ENCODE measurements at regions not wholly inside any gene's neighbourhood (a gene's known extent, or its start where the extent isn't known, plus 50 kb on each side); places are given as distances from the start of the nearest gene placed in this dataset.

- Histone ChIP-seq H3K4me3 (ENCODE audit: low read length) (no peak overlapping the region), H3K9me2 (replicated peaks; ENCODE audit: control insufficient read depth, low read length) (no peaks in the 10 kb centered on the region), H3K27ac (ENCODE audit: low read depth, low read length) (no peak overlapping the region), H3K9me3 (ENCODE audit: control insufficient read depth, insufficient read depth, low read length) (no peaks in the 10 kb centered on the region), H4K20me1 (ENCODE audit: control insufficient read depth, insufficient read depth, low read depth, low read length) (no peaks in the 10 kb centered on the region), H3K27me3 (ENCODE audit: control insufficient read depth, low read length) (no peaks in the 10 kb centered on the region), H3K4me2 (ENCODE audit: low read length) (no peak overlapping the region), H3K36me3 (ENCODE audit: control insufficient read depth, low read length) (no peaks in the 10 kb centered on the region), H3F3A (ENCODE audit: control insufficient read depth, insufficient read depth) (no peaks in the 10 kb centered on the region), H3K79me2 (ENCODE audit: control insufficient read depth, low read length) (no peaks in the 10 kb centered on the region), H3K4me1 (ENCODE audit: control insufficient read depth, low read length) (no peaks in the 10 kb centered on the region)
- TF ChIP-seq CTCF (IDR thresholded peaks at IDR 0.05; ENCODE audit: low read depth, low read length, poor library complexity, severe bottlenecking) (no peak), EZH2phosphoT487 (IDR thresholded peaks at IDR 0.05; ENCODE audit: borderline replicate concordance, low read length) (no peak)
These were observed 196.2 kb downstream of the NPHP4 start for GRCh38 chr1:5796028-5796427.

GRCh38 chr1:5794279-5794678 lies 197.9 kb downstream of the NPHP4 start:
- Histone ChIP-seq H3K4me1 (ENCODE audit: control insufficient read depth, low read length) (no peaks in the 10 kb centered on the region), H3K4me2 (ENCODE audit: low read length) (no peak overlapping the region), H3K4me3 (ENCODE audit: low read length) (no peak overlapping the region), H3K9me3 (ENCODE audit: control insufficient read depth, insufficient read depth, low read length) (no peaks in the 10 kb centered on the region), H3K27ac (ENCODE audit: low read depth, low read length) (no peak overlapping the region), H3K36me3 (ENCODE audit: control insufficient read depth, low read length) (no peaks in the 10 kb centered on the region), H3F3A (ENCODE audit: control insufficient read depth, insufficient read depth) (no peaks in the 10 kb centered on the region), H3K9me2 (replicated peaks; ENCODE audit: control insufficient read depth, low read length) (no peaks in the 10 kb centered on the region), H3K79me2 (ENCODE audit: control insufficient read depth, low read length) (no peaks in the 10 kb centered on the region), H3K27me3 (ENCODE audit: control insufficient read depth, low read length) (no peaks in the 10 kb centered on the region), H4K20me1 (ENCODE audit: control insufficient read depth, insufficient read depth, low read depth, low read length) (no peaks in the 10 kb centered on the region)
- TF ChIP-seq CTCF (IDR thresholded peaks at IDR 0.05; ENCODE audit: low read depth, low read length, poor library complexity, severe bottlenecking) (no peak), EZH2phosphoT487 (IDR thresholded peaks at IDR 0.05; ENCODE audit: borderline replicate concordance, low read length) (no peak)

- H3K79me2 ChIP-seq (ENCODE audit: control insufficient read depth, low read length): no peaks in the 10 kb centered on the region
- H3K36me3 ChIP-seq (ENCODE audit: control insufficient read depth, low read length): no peaks in the 10 kb centered on the region
- no peaks in the 10 kb centered on the region for H3F3A ChIP-seq (ENCODE audit: control insufficient read depth, insufficient read depth)
- no peaks in the 10 kb centered on the region for H3K4me1 ChIP-seq (ENCODE audit: control insufficient read depth, low read length)
- no peak overlapping the region for H3K27ac ChIP-seq (ENCODE audit: low read depth, low read length)
- no peaks in the 10 kb centered on the region for H3K9me3 ChIP-seq (ENCODE audit: control insufficient read depth, insufficient read depth, low read length)
- H4K20me1 ChIP-seq (ENCODE audit: control insufficient read depth, insufficient read depth, low read depth, low read length): no peaks in the 10 kb centered on the region
- no peaks in the 10 kb centered on the region for H3K27me3 ChIP-seq (ENCODE audit: control insufficient read depth, low read length)
- H3K4me3 ChIP-seq (ENCODE audit: low read length): no peak overlapping the region
- no peaks in the 10 kb centered on the region for H3K9me2 ChIP-seq (replicated peaks; ENCODE audit: control insufficient read depth, low read length)
- TF ChIP-seq CTCF (IDR thresholded peaks at IDR 0.05; ENCODE audit: low read depth, low read length, poor library complexity, severe bottlenecking) (no peak), EZH2phosphoT487 (IDR thresholded peaks at IDR 0.05; ENCODE audit: borderline replicate concordance, low read length) (no peak)
- H3K4me2 ChIP-seq (ENCODE audit: low read length): no peak overlapping the region
These were observed 198.7 kb downstream of the NPHP4 start for GRCh38 chr1:5793516-5793915.

GRCh38 chr1:5781079-5781478 lies 211.1 kb downstream of the NPHP4 start:
- no peak overlapping the region for H3K4me2 ChIP-seq (ENCODE audit: low read length)
- no peaks in the 10 kb centered on the region for H3K4me1 ChIP-seq (ENCODE audit: control insufficient read depth, low read length)
- TF ChIP-seq CTCF (IDR thresholded peaks at IDR 0.05; ENCODE audit: low read depth, low read length, poor library complexity, severe bottlenecking): no peak
- no peak for TF ChIP-seq EZH2phosphoT487 (IDR thresholded peaks at IDR 0.05; ENCODE audit: borderline replicate concordance, low read length)
- no peaks in the 10 kb centered on the region for H3K9me3 ChIP-seq (ENCODE audit: control insufficient read depth, insufficient read depth, low read length)
- no peak overlapping the region for H3K4me3 ChIP-seq (ENCODE audit: low read length)
- H3F3A ChIP-seq (ENCODE audit: control insufficient read depth, insufficient read depth): no peaks in the 10 kb centered on the region
- H3K27me3 ChIP-seq (ENCODE audit: control insufficient read depth, low read length): no peaks in the 10 kb centered on the region
- H3K9me2 ChIP-seq (replicated peaks; ENCODE audit: control insufficient read depth, low read length): no peaks in the 10 kb centered on the region
- H3K27ac ChIP-seq (ENCODE audit: low read depth, low read length): no peak overlapping the region
- no peaks in the 10 kb centered on the region for H4K20me1 ChIP-seq (ENCODE audit: control insufficient read depth, insufficient read depth, low read depth, low read length)
- H3K36me3 ChIP-seq (ENCODE audit: control insufficient read depth, low read length): no peaks in the 10 kb centered on the region
- H3K79me2 ChIP-seq (ENCODE audit: control insufficient read depth, low read length): no peaks in the 10 kb centered on the region

Data from DOHH2 (cell line).